ENCODE measurements at regions not wholly inside any gene's neighbourhood (a gene's known extent, or its start where the extent isn't known, plus 50 kb on each side); places are given as distances from the start of the nearest gene placed in this dataset.

DNA sequence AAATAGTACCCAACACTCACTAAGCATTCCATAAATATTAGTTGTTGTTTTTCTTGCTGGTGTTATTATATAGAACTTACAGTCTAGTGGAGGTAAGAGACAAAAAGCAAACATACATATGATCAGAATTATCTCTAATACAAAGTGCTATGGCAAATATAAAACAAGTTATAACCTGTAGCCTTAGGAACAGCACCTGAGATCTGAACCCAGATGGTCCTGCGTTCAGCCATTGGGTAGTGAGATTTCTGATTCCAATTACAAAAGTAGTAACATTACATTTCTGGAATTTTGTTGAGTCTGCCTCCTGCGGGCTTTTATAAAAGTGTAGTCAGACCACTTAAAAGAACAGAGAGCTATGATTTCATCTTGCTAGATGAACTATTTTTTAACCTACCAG is 242.9 kb upstream of the ZNF462 start:
- TF ChIP-seq, protein P1, sequence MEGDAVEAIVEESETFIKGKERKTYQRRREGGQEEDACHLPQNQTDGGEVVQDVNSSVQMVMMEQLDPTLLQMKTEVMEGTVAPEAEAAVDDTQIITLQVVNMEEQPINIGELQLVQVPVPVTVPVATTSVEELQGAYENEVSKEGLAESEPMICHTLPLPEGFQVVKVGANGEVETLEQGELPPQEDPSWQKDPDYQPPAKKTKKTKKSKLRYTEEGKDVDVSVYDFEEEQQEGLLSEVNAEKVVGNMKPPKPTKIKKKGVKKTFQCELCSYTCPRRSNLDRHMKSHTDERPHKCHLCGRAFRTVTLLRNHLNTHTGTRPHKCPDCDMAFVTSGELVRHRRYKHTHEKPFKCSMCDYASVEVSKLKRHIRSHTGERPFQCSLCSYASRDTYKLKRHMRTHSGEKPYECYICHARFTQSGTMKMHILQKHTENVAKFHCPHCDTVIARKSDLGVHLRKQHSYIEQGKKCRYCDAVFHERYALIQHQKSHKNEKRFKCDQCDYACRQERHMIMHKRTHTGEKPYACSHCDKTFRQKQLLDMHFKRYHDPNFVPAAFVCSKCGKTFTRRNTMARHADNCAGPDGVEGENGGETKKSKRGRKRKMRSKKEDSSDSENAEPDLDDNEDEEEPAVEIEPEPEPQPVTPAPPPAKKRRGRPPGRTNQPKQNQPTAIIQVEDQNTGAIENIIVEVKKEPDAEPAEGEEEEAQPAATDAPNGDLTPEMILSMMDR (IDR thresholded peaks at IDR 0.05; ENCODE audit: low read depth, low read length) = no peak
- TF ChIP-seq POLR2A (IDR thresholded peaks at IDR 0.05; ENCODE audit: extremely low read depth, insufficient read length) (no peak), MYC (IDR thresholded peaks at IDR 0.05; ENCODE audit: low read depth, low read length) (no peak)
- TF ChIP-seq, protein P2, sequence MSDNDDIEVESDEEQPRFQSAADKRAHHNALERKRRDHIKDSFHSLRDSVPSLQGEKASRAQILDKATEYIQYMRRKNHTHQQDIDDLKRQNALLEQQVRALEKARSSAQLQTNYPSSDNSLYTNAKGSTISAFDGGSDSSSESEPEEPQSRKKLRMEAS (IDR thresholded peaks at IDR 0.05; ENCODE audit: low read depth, low read length) = no peak

Data from NB4 (cell line).